Lung (tissue), 11 donors: ENCODE measurements at regions not wholly inside any gene's neighbourhood (a gene's known extent, or its start where the extent isn't known, plus 50 kb on each side); places are given as distances from the start of the nearest gene placed in this dataset.

Source experiments
- ATAC-seq: fragments of 200-7000 bp; cut with Tn5 transposase; one replicate; pipeline ENCODE4 v1.9.1; 2020; ENCODE audit warnings: moderate number of reproducible peaks; ENCODE audit not compliant: insufficient read depth, low FRiP score
- DNase-seq, 3 donors: peaks; one replicate each; pipeline ENCODE4 v3.0.0-alpha.2; 2013 to 2017
- H3K27ac ChIP-seq, 2 donors: one replicate each; pipeline ENCODE4 v1.5.1; 2013; ENCODE audit warnings: mild to moderate bottlenecking in 2 of 2, moderate library complexity in 2 of 2, control low read depth in 1 of 2, inconsistent platforms in 1 of 2, low read depth in 1 of 2, low read length in 1 of 2
- H3K27me3 ChIP-seq, 3 donors: one replicate each; pipeline ENCODE4 v1.5.1; 2013; ENCODE audit warnings: low read length in 2 of 3; ENCODE audit not compliant: control insufficient read depth in 3 of 3, insufficient read depth in 3 of 3
- H3K36me3 ChIP-seq, 4 donors: one replicate each; pipeline ENCODE4 v1.5.1; 2013; ENCODE audit warnings: low read length in 4 of 4, mild to moderate bottlenecking in 1 of 4, moderate library complexity in 1 of 4; ENCODE audit not compliant: control insufficient read depth in 4 of 4, insufficient read depth in 4 of 4
- H3K4me1 ChIP-seq, 5 donors: one replicate each; pipeline ENCODE4 v1.5.1; 2013; ENCODE audit warnings: low read length in 5 of 5, mild to moderate bottlenecking in 2 of 5, moderate library complexity in 1 of 5; ENCODE audit not compliant: control insufficient read depth in 5 of 5, insufficient read depth in 5 of 5
- H3K4me3 ChIP-seq: one replicate; pipeline ENCODE4 v1.5.1; 2013; ENCODE audit warnings: mild to moderate bottlenecking, control low read depth, moderate library complexity
- H3K9ac ChIP-seq, 2 donors: one replicate each; pipeline ENCODE4 v1.5.1; 2013; ENCODE audit warnings: low read length in 2 of 2, control low read depth in 1 of 2; ENCODE audit not compliant: insufficient read depth in 1 of 2
- H3K9me3 ChIP-seq, 4 donors: one replicate each; pipeline ENCODE4 v1.5.1; 2013; ENCODE audit warnings: low read length in 3 of 4, mild to moderate bottlenecking in 1 of 4, moderate library complexity in 1 of 4; ENCODE audit not compliant: control insufficient read depth in 4 of 4, insufficient read depth in 3 of 4
- CTCF ChIP-seq: IDR thresholded peaks from 2 replicates; pipeline ENCODE4 v1.5.1; 2012; ENCODE audit warnings: mild to moderate bottlenecking; ENCODE audit errors: control extremely low read depth, extremely low read depth
- WGBS, 2 donors: extraction: QIAGEN DNeasy Blood & Tissue Kit; methylation state at CpG; one replicate each; pipeline ENCODE4 v1.1.7; 2013; 5-methylcytosine and 5-hydroxymethylcytosine counted together
- donor health status: control.
- donor health status: control.
- donor health status: Bipolar disorder and iron deficiency.
- donor health status: healthy.
- donor health status: DM: yes; HTN: yes; CAD: no.

- Histone ChIP-seq H3K27ac (no peak overlapping the region), H3K9me3 (no peaks in the 10 kb centered on the region), H3K27me3 (no peaks in the 10 kb centered on the region), H3K4me1 (no peaks in the 10 kb centered on the region), H3K4me3 (no peak overlapping the region), H3K9ac (no peak overlapping the region), H3K36me3 (no peaks in the 10 kb centered on the region)
- no peak for TF ChIP-seq CTCF
- DNase-seq: no peak
- WGBS, 2 donors: 68 to 80% methylated on average over 1 of the region's 1 CpG
- ATAC-seq: no peak
Observed at GRCh38 chr12:85529896-85530295, 249.9 kb downstream of the ALX1 start.

- DNase-seq (no peak), ATAC-seq (no peak)
- WGBS, 2 donors: 94% methylated on average over 4 of the region's 4 CpGs
- no peaks in the 10 kb centered on the region for H3K27me3 ChIP-seq
- no peak for TF ChIP-seq CTCF
- no peak overlapping the region for H3K4me3 ChIP-seq
- H3K36me3 ChIP-seq: no peaks in the 10 kb centered on the region
- H3K9me3 ChIP-seq: no peaks in the 10 kb centered on the region
- H3K4me1 ChIP-seq: no peaks in the 10 kb centered on the region
- H3K27ac ChIP-seq: no peak overlapping the region
- no peak overlapping the region for H3K9ac ChIP-seq
Observed at GRCh38 chr12:85530456-85530855, 250.4 kb downstream of the ALX1 start.

GRCh38 chr12:85531341-85531740, 251.3 kb downstream of the ALX1 start:
- 24 to 40% methylated on average over 1 of the region's 1 CpG for WGBS, 2 donors
- Histone ChIP-seq H3K4me1 (no peaks in the 10 kb centered on the region), H3K27me3 (no peaks in the 10 kb centered on the region), H3K4me3 (no peak overlapping the region), H3K9me3 (no peaks in the 10 kb centered on the region), H3K27ac (no peak overlapping the region), H3K36me3 (no peaks in the 10 kb centered on the region), H3K9ac (no peak overlapping the region)
- no peak for DNase-seq
- no peak for ATAC-seq
- TF ChIP-seq CTCF: no peak

- WGBS, 2 donors: 93 to 95% methylated on average over 2 of the region's 2 CpGs
- DNase-seq (no peak), ATAC-seq (no peak)
- Histone ChIP-seq H3K9ac (no peak overlapping the region), H3K4me1 (peaks cover 0 to 5% (median 0%) of the 10 kb centered on the region in 5 donors), H3K4me3 (no peak overlapping the region), H3K36me3 (no peaks in the 10 kb centered on the region), H3K27ac (no peak overlapping the region), H3K27me3 (no peaks in the 10 kb centered on the region), H3K9me3 (no peaks in the 10 kb centered on the region)
- no peak for TF ChIP-seq CTCF
Observed at GRCh38 chr12:85549640-85550039, 269.6 kb downstream of the ALX1 start.
